Type B pancreatic cell (in vitro differentiated cells): ENCODE measurements at regions not wholly inside any gene's neighbourhood (a gene's known extent, or its start where the extent isn't known, plus 50 kb on each side); places are given as distances from the start of the nearest gene placed in this dataset.
A peak's percentile ranks its signal among the peaks of the same experiment; 100 is the strongest.

Source experiments
- DNase-seq: peaks from one replicate; pipeline ENCODE4 v3.0.0; 2021; ENCODE audit warnings: mixed read lengths; ENCODE audit not compliant: unreplicated experiment; ENCODE audit errors: extremely low spot score
- H3K27ac Mint-ChIP-seq: 2 replicates; pipeline ENCODE4 v1.8.0; 2021; ENCODE audit warnings: mild to moderate bottlenecking, mixed read lengths
- H3K27me3 Mint-ChIP-seq: 2 replicates; pipeline ENCODE4 v1.8.0; 2021; ENCODE audit warnings: mixed read lengths
- H3K36me3 Mint-ChIP-seq: 2 replicates; pipeline ENCODE4 v1.8.0; 2021; ENCODE audit warnings: mixed read lengths
- H3K4me1 Mint-ChIP-seq: one replicate; pipeline ENCODE4 v1.8.0; 2021; ENCODE audit warnings: mixed read lengths; ENCODE audit not compliant: unreplicated experiment
- H3K4me3 Mint-ChIP-seq: 2 replicates; pipeline ENCODE4 v1.8.0; 2021; ENCODE audit warnings: mild to moderate bottlenecking, mixed read lengths
- H3K9me3 Mint-ChIP-seq: 2 replicates; pipeline ENCODE4 v1.8.0; 2021; ENCODE audit warnings: mixed read lengths
- TF ChIP-seq, protein P1 (sequence below): fragments of 200-600 bp; sonication (generic); conservative IDR thresholded peaks from 2 replicates; pipeline ENCODE4 v1.5.0; 2021; ENCODE audit warnings: antibody characterized with exemption, mild to moderate bottlenecking

GRCh38 chr7:66864294-66864693 is 56.7 kb upstream of the TMEM248 start:
- Mint-ChIP-seq H3K36me3 (peaks cover 4% of the 10 kb centered on the region), H3K4me3 (no peak overlapping the region), H3K9me3 (no peaks in the 10 kb centered on the region), H3K27ac (no peak overlapping the region), H3K27me3 (no peaks in the 10 kb centered on the region), H3K4me1 (no peaks in the 10 kb centered on the region)
- no peak for DNase-seq
- TF ChIP-seq, protein P1, sequence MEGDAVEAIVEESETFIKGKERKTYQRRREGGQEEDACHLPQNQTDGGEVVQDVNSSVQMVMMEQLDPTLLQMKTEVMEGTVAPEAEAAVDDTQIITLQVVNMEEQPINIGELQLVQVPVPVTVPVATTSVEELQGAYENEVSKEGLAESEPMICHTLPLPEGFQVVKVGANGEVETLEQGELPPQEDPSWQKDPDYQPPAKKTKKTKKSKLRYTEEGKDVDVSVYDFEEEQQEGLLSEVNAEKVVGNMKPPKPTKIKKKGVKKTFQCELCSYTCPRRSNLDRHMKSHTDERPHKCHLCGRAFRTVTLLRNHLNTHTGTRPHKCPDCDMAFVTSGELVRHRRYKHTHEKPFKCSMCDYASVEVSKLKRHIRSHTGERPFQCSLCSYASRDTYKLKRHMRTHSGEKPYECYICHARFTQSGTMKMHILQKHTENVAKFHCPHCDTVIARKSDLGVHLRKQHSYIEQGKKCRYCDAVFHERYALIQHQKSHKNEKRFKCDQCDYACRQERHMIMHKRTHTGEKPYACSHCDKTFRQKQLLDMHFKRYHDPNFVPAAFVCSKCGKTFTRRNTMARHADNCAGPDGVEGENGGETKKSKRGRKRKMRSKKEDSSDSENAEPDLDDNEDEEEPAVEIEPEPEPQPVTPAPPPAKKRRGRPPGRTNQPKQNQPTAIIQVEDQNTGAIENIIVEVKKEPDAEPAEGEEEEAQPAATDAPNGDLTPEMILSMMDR, result no peak

GRCh38 chr7:66865290-66865864 is 55.6 kb upstream of the TMEM248 start:
- Mint-ChIP-seq H3K9me3 (no peaks in the 10 kb centered on the region), H3K4me3 (no peak overlapping the region), H3K27me3 (no peaks in the 10 kb centered on the region), H3K4me1 (no peaks in the 10 kb centered on the region), H3K36me3 (peaks cover 6% of the 10 kb centered on the region), H3K27ac (no peak overlapping the region)
- TF ChIP-seq, protein P1, result no peak
- DNase-seq, result no peak

- Mint-ChIP-seq H3K36me3 (peaks cover 6% of the 10 kb centered on the region), H3K27me3 (no peaks in the 10 kb centered on the region), H3K9me3 (no peaks in the 10 kb centered on the region), H3K4me1 (no peaks in the 10 kb centered on the region), H3K4me3 (no peak overlapping the region), H3K27ac (peak overlapping the region; percentile 66)
- TF ChIP-seq, protein P1, result no peak
- DNase-seq, result no peak
These were observed 53.7 kb upstream of the TMEM248 start for GRCh38 chr7:66867198-66867790.

GRCh38 chr7:66869660-66870450 is 51.2 kb upstream of the TMEM248 start:
- Mint-ChIP-seq H3K27ac (no peak overlapping the region), H3K4me1 (no peaks in the 10 kb centered on the region), H3K27me3 (no peaks in the 10 kb centered on the region)

GRCh38 chr7:66871076-66871475 is 49.9 kb upstream of the TMEM248 start:
- H3K27ac Mint-ChIP-seq, result no peak overlapping the region

More at GRCh38 chr7:66869660-66870450, 51.2 kb upstream of the TMEM248 start:
- no peak overlapping the region for H3K4me3 Mint-ChIP-seq
- no peak for DNase-seq
- peaks cover 6% of the 10 kb centered on the region for H3K36me3 Mint-ChIP-seq
- TF ChIP-seq, protein P1, result no peak
- H3K9me3 Mint-ChIP-seq, result no peaks in the 10 kb centered on the region

More at GRCh38 chr7:66871076-66871475, 49.9 kb upstream of the TMEM248 start:
- TF ChIP-seq, protein P1, result no peak
- Mint-ChIP-seq H3K27me3 (no peaks in the 10 kb centered on the region), H3K36me3 (peaks cover 6% of the 10 kb centered on the region), H3K4me1 (no peaks in the 10 kb centered on the region), H3K9me3 (no peaks in the 10 kb centered on the region), H3K4me3 (no peak overlapping the region)
- DNase-seq, result no peak
